ENCODE measurements at regions not wholly inside any gene's neighbourhood (a gene's known extent, or its start where the extent isn't known, plus 50 kb on each side); places are given as distances from the start of the nearest gene placed in this dataset.

DNA sequence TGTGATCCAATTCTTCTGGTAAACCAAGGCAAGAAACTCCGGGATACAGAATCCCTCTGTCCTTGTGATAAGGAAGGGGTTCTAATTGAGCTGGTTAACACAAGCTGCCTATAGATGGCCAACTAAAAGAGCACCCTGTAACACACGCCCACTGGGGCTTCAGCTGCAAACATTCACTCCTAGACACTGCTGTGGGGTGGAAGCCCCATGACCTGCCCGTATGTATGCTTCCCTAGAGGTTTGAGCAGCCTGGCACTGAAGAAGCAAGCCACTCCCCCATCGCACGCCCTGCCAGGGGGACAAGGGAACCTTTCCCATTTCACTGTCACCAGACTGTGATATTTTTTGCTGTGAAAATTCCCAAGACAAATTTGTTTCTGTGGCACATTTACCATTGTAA lies 516.9 kb upstream of the GOLIM4 start:
- H3K9me3 ChIP-seq (replicated peaks; ENCODE audit: low read length) = no peaks in the 10 kb centered on the region
- no peak overlapping the region for H3K4me3 ChIP-seq (ENCODE audit: low read length)
- no peaks in the 10 kb centered on the region for H3K27me3 ChIP-seq (ENCODE audit: control insufficient read depth, insufficient read depth, low read length)
- H3K36me3 ChIP-seq (ENCODE audit: insufficient read depth, low read length) = no peaks in the 10 kb centered on the region
- no peaks in the 10 kb centered on the region for H3K4me1 ChIP-seq (ENCODE audit: control insufficient read depth, insufficient read depth, low read length)
- H3K4me2 ChIP-seq (ENCODE audit: low read length) = no peak overlapping the region
- no peak overlapping the region for H3K9ac ChIP-seq (ENCODE audit: low read depth, low read length)

DNA sequence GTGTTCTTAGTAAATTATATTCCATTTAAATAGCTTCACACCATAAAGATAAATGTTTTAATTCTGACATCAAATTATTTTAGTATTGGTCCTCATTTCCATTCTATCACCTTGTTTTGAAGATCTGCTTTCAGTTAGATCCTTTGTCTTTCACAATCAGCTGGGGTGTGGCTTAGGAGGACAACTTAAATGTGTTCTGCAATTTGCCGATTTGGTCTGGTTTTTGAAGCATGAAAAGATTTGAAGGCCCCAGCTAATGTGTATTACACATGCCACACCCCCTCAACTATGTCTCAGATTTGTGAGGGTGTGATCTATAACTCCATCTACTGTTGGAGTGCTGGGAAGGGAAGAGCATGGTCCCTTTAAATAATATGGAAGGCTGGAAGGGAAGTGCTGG lies 516.1 kb upstream of the GOLIM4 start:
- no peak overlapping the region for H3K4me2 ChIP-seq (ENCODE audit: low read length)
- no peak overlapping the region for H3K4me3 ChIP-seq (ENCODE audit: low read length)
- no peaks in the 10 kb centered on the region for H3K9me3 ChIP-seq (replicated peaks; ENCODE audit: low read length)
- H3K27me3 ChIP-seq (ENCODE audit: control insufficient read depth, insufficient read depth, low read length) = no peaks in the 10 kb centered on the region
- H3K9ac ChIP-seq (ENCODE audit: low read depth, low read length) = no peak overlapping the region
- H3K4me1 ChIP-seq (ENCODE audit: control insufficient read depth, insufficient read depth, low read length) = no peaks in the 10 kb centered on the region
- no peaks in the 10 kb centered on the region for H3K36me3 ChIP-seq (ENCODE audit: insufficient read depth, low read length)

DNA sequence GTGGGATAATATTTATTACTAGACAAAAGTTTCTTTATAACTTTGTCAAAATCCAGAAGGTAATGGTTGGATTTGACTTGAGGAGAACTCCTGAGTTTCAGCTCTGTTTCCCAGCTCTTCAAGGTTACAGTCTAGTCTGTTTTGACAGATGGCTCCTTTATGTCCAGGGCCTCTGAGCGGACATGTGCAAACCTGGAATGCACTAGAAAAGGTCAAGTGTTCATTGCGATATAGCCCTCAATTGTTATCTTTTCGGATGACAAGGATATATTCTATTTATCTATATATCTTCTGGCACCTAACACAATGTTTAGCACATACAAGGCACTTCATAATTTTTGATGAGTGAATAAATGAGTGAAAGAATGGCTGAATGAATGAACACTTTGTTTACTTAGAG lies 513.2 kb upstream of the GOLIM4 start:
- H3K36me3 ChIP-seq (ENCODE audit: insufficient read depth, low read length) = no peaks in the 10 kb centered on the region
- H3K9ac ChIP-seq (ENCODE audit: low read depth, low read length) = no peak overlapping the region
- H3K9me3 ChIP-seq (replicated peaks; ENCODE audit: low read length) = no peaks in the 10 kb centered on the region
- H3K27me3 ChIP-seq (ENCODE audit: control insufficient read depth, insufficient read depth, low read length) = no peaks in the 10 kb centered on the region
- H3K4me3 ChIP-seq (ENCODE audit: low read length) = no peak overlapping the region
- H3K4me2 ChIP-seq (ENCODE audit: low read length) = no peak overlapping the region
- peaks cover 5% of the 10 kb centered on the region for H3K4me1 ChIP-seq (ENCODE audit: control insufficient read depth, insufficient read depth, low read length)

DNA sequence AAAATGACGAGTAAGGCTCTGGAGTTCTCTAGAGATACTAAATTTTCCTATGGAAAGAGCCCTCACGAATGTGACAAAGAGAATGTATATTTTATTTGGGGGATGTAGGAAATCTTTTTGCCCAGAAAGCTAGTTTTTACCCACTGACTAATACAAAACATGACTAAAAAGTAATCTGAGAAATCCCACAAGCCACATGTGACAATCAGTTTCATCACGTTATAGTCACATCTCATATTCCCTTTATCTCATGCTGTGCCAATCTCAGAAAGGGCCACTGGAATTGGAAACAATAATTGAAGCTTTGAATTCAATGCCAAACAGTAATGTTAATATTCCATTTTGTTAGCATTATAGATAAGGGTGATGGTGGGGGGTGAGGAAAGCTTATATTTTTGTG lies 509.0 kb upstream of the GOLIM4 start:
- H3K4me3 ChIP-seq (ENCODE audit: low read length) = no peak overlapping the region
- no peak overlapping the region for H3K4me2 ChIP-seq (ENCODE audit: low read length)
- H3K4me1 ChIP-seq (ENCODE audit: control insufficient read depth, insufficient read depth, low read length) = peaks cover 5% of the 10 kb centered on the region
- H3K9me3 ChIP-seq (replicated peaks; ENCODE audit: low read length) = no peaks in the 10 kb centered on the region
- H3K27me3 ChIP-seq (ENCODE audit: control insufficient read depth, insufficient read depth, low read length) = no peaks in the 10 kb centered on the region
- H3K36me3 ChIP-seq (ENCODE audit: insufficient read depth, low read length) = no peaks in the 10 kb centered on the region
- no peak overlapping the region for H3K9ac ChIP-seq (ENCODE audit: low read depth, low read length)

DNA sequence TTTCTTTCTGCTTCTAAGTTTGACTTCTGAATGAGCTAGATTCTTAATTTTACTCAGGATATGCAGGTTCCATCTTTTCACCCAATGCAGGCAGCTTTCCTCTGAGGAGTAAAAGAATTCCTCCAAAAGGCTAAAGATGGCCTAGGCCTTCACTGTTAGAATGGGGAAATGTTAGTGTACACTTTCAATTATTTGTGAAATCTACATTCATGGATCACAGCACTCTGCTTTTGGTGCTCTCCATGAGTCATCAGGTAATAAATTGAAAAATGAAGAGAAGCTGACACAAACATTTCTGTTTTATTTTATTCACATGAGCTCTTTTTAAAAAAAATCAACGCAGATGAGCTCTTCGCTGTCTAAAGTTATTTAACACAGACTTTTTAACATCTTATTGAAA lies 502.5 kb upstream of the GOLIM4 start:
- Histone ChIP-seq H3K27me3 (ENCODE audit: control insufficient read depth, insufficient read depth, low read length) (no peaks in the 10 kb centered on the region), H3K4me1 (ENCODE audit: control insufficient read depth, insufficient read depth, low read length) (no peaks in the 10 kb centered on the region), H3K9ac (ENCODE audit: low read depth, low read length) (no peak overlapping the region), H3K36me3 (ENCODE audit: insufficient read depth, low read length) (no peaks in the 10 kb centered on the region), H3K4me3 (ENCODE audit: low read length) (no peak overlapping the region), H3K9me3 (replicated peaks; ENCODE audit: low read length) (no peaks in the 10 kb centered on the region), H3K4me2 (ENCODE audit: low read length) (no peak overlapping the region)

DNA sequence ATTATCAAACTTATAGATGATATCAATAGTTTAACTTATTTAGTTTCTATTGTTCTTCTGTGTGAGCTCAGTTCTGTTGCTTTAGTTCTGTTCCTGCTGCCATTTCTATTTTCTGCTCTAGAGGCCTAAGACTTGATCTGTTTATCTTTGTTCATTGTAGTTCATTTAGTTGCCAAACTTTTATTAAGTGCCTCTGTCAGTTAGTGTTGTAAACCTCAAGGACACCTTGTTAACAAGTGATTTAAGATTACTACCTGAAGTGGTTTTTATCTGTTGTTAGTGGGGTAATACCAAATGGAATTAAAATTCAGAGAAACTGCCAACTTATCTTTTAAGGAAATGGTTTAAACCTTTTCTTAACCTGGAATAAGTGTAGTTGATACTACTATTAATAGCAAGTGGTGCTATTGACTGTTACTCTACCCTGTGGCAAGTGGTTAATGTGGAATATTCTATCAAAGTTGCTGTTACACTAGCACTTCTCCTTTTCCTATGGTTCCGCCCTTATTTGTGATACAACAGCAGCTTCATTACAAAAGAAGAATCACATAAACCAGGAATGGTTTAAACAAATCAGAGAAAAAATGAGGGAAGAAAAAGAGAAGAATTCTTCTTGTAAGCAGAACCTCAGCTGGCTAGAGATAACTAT lies 500.6 kb upstream of the GOLIM4 start:
- H3K9me3 ChIP-seq (replicated peaks; ENCODE audit: low read length) = no peaks in the 10 kb centered on the region
- H3K4me1 ChIP-seq (ENCODE audit: control insufficient read depth, insufficient read depth, low read length) = no peaks in the 10 kb centered on the region
- no peak overlapping the region for H3K4me3 ChIP-seq (ENCODE audit: low read length)

DNA sequence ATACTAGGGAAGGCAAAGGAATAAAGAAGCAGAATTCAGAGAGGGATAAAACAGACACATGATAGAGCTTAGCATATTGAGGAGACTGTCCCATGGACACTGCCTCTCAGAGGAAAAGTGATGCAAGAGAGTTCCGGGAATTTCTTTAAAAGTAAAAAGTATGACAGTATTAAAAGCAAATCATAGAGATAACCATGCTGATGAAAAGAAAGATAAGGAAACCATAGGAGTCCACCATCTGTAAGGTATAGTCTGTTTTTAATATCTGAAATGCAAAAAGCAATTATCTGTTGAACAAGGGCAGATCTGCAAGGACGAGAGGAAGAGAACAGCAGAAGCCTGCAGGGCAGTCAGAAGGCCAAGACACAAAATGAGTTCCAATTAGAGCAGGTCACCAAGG lies 495.9 kb upstream of the GOLIM4 start:
- Histone ChIP-seq H3K9me3 (replicated peaks; ENCODE audit: low read length) (no peaks in the 10 kb centered on the region), H3K4me3 (ENCODE audit: low read length) (no peak overlapping the region), H3K36me3 (ENCODE audit: insufficient read depth, low read length) (no peaks in the 10 kb centered on the region), H3K27me3 (ENCODE audit: control insufficient read depth, insufficient read depth, low read length) (no peaks in the 10 kb centered on the region), H3K4me1 (ENCODE audit: control insufficient read depth, insufficient read depth, low read length) (no peaks in the 10 kb centered on the region), H3K4me2 (ENCODE audit: low read length) (no peak overlapping the region), H3K9ac (ENCODE audit: low read depth, low read length) (no peak overlapping the region)

More for the DNA sequence above, 500.6 kb upstream of the GOLIM4 start:
- no peaks in the 10 kb centered on the region for H3K36me3 ChIP-seq (ENCODE audit: insufficient read depth, low read length)
- H3K4me2 ChIP-seq (ENCODE audit: low read length) = no peak overlapping the region
- no peaks in the 10 kb centered on the region for H3K27me3 ChIP-seq (ENCODE audit: control insufficient read depth, insufficient read depth, low read length)
- H3K9ac ChIP-seq (ENCODE audit: low read depth, low read length) = no peak overlapping the region

DNA sequence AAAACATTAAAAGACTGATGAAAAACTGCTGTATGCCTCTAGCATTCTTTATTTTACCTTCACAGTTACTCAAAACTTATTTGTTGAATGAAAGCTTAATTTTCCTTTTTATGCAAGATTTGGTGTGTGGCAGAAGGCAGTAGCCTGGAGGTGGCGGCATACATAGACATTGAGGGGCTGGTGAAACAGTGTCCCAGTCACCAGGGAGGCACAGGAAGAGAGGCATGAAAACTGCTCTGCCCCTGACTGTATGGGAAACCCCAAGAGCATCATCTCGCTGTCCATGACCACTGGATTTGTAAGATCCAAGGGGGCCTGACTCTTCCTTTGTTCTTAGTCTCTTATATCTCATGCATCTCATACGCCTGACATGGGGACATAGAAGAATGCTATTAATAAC lies 493.7 kb upstream of the GOLIM4 start:
- Histone ChIP-seq H3K9me3 (replicated peaks; ENCODE audit: low read length) (no peaks in the 10 kb centered on the region), H3K9ac (ENCODE audit: low read depth, low read length) (no peak overlapping the region), H3K4me3 (ENCODE audit: low read length) (no peak overlapping the region), H3K36me3 (ENCODE audit: insufficient read depth, low read length) (no peaks in the 10 kb centered on the region), H3K27me3 (ENCODE audit: control insufficient read depth, insufficient read depth, low read length) (no peaks in the 10 kb centered on the region), H3K4me1 (ENCODE audit: control insufficient read depth, insufficient read depth, low read length) (no peaks in the 10 kb centered on the region), H3K4me2 (ENCODE audit: low read length) (no peak overlapping the region)

DNA sequence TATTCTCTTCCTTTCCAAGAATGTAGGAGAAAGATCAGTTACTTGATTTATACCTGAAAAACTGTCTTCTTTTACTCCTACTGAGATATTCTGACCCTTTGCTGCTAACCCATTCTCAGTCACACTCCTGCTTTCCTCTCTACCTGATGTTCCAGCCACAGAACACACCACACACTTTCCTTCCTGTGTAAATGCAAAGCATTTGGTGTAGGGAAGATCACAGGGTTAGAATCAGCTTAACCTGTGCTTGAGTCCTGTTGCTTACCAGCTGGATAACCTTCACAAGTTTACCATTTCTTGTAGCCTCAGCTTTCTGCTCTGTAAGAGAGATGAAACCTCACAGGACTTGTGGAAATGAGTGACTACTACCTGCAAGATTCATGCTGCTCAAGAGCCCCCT lies 489.8 kb upstream of the GOLIM4 start:
- Histone ChIP-seq H3K9me3 (replicated peaks; ENCODE audit: low read length) (no peaks in the 10 kb centered on the region), H3K4me2 (ENCODE audit: low read length) (no peak overlapping the region), H3K27me3 (ENCODE audit: control insufficient read depth, insufficient read depth, low read length) (no peaks in the 10 kb centered on the region), H3K36me3 (ENCODE audit: insufficient read depth, low read length) (no peaks in the 10 kb centered on the region), H3K9ac (ENCODE audit: low read depth, low read length) (no peak overlapping the region), H3K4me1 (ENCODE audit: control insufficient read depth, insufficient read depth, low read length) (no peaks in the 10 kb centered on the region), H3K4me3 (ENCODE audit: low read length) (no peak overlapping the region)

DNA sequence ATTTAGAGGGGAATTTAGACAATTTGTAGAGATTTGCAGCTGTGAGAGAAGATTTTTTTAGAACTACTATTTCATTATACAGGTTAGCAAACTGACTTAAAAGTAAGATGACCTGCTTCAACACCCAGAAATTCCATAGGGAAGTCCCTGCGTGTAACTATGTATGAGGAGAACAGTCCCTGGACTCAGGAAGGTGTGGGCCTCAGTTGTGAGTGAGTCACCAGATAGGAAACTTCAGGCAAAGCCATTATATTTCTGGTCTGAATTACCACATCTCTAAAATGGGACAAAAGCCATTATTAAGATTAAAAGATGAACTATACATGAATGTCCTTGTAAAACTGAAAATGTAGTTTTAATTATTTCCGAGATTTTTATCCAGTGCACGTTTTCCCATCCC lies 488.3 kb upstream of the GOLIM4 start:
- Histone ChIP-seq H3K9me3 (replicated peaks; ENCODE audit: low read length) (no peaks in the 10 kb centered on the region), H3K4me1 (ENCODE audit: control insufficient read depth, insufficient read depth, low read length) (no peaks in the 10 kb centered on the region), H3K27me3 (ENCODE audit: control insufficient read depth, insufficient read depth, low read length) (no peaks in the 10 kb centered on the region), H3K4me3 (ENCODE audit: low read length) (no peak overlapping the region), H3K36me3 (ENCODE audit: insufficient read depth, low read length) (no peaks in the 10 kb centered on the region), H3K9ac (ENCODE audit: low read depth, low read length) (no peak overlapping the region), H3K4me2 (ENCODE audit: low read length) (no peak overlapping the region)

DNA sequence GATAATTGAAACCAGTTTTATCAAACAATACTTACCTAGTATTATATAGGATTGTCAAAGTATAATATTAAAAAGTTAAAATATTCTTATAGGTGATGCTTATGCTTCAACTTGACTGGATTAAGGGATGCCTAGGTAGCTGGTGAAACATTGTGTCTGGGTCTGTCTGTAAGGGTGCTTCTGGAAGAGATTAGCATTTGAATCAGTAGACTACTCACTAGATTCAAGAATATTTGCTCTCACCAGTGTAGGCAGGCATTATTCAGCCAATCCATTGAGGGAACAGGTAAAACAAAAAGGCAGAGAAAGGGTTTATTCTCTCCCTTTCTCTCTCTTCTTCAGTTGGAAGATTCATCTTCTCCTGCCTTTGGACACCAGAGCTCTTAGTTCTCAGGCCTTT lies 486.8 kb upstream of the GOLIM4 start:
- no peaks in the 10 kb centered on the region for H3K36me3 ChIP-seq (ENCODE audit: insufficient read depth, low read length)
- H3K9ac ChIP-seq (ENCODE audit: low read depth, low read length) = no peak overlapping the region
- H3K4me2 ChIP-seq (ENCODE audit: low read length) = no peak overlapping the region
- H3K27me3 ChIP-seq (ENCODE audit: control insufficient read depth, insufficient read depth, low read length) = no peaks in the 10 kb centered on the region
- no peaks in the 10 kb centered on the region for H3K4me1 ChIP-seq (ENCODE audit: control insufficient read depth, insufficient read depth, low read length)
- no peaks in the 10 kb centered on the region for H3K9me3 ChIP-seq (replicated peaks; ENCODE audit: low read length)
- no peak overlapping the region for H3K4me3 ChIP-seq (ENCODE audit: low read length)

DNA sequence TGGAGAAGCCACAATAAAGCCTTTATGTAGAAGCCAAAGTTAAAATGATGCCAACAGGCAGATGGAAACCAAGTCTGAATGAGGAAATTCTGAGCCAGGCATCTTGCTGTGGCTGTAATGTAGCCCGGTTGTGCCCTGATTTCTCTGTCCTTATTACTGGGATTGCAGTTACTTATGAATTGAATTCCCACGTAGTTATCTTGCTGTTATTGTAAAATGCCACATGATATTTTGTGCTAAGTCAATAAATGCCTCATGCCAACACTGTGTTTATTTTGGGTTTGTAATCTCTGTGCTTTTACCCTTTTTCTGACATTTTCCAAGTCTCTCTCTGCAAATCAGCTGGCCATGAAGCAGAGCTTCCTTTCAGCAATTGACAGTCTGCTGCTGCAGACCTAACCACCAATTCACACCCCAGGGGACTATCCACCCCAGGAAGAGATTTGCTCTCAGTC lies 486.1 kb upstream of the GOLIM4 start:
- no peaks in the 10 kb centered on the region for H3K4me1 ChIP-seq (ENCODE audit: control insufficient read depth, insufficient read depth, low read length)
- no peak overlapping the region for H3K9ac ChIP-seq (ENCODE audit: low read depth, low read length)
- H3K4me2 ChIP-seq (ENCODE audit: low read length) = no peak overlapping the region
- H3K27me3 ChIP-seq (ENCODE audit: control insufficient read depth, insufficient read depth, low read length) = no peaks in the 10 kb centered on the region
- H3K36me3 ChIP-seq (ENCODE audit: insufficient read depth, low read length) = no peaks in the 10 kb centered on the region
- H3K9me3 ChIP-seq (replicated peaks; ENCODE audit: low read length) = no peaks in the 10 kb centered on the region
- H3K4me3 ChIP-seq (ENCODE audit: low read length) = no peak overlapping the region

Data from skeletal muscle satellite cell (primary cell).